RWPE1 (cell line): ENCODE measurements at regions not wholly inside any gene's neighbourhood (a gene's known extent, or its start where the extent isn't known, plus 50 kb on each side); places are given as distances from the start of the nearest gene placed in this dataset.

Source experiments
- CTCF ChIA-PET: fragments of 350-600 bp; sonication (Branson Sonifier 250); formaldehyde crosslinking; extraction: SDS; loops from one replicate; lab custom pipeline; 2021; lab: Yijun Ruan, JAX
- POLR2A ChIA-PET: fragments of 400-600 bp; formaldehyde crosslinking; extraction: SDS; loops from one replicate; lab custom pipeline; 2020; ENCODE audit warnings: antibody characterized with exemption; ENCODE audit not compliant: low non-redundant PET; lab: Yijun Ruan, JAX
- DNase-seq: peaks from one replicate; pipeline ENCODE4 v3.0.0; 2012; ENCODE audit warnings: low spot score
- H3K27ac ChIP-seq: fragments of 450-650 bp; 2 replicates; pipeline ENCODE4 v1.5.1; 2017
- CTCF ChIP-seq: fragments of 450-650 bp; conservative IDR thresholded peaks from 2 replicates; pipeline ENCODE4 v1.5.1; 2017; ENCODE audit warnings: low read depth, mild to moderate bottlenecking

GRCh38 chr11:70604221-70604620 is 205.9 kb downstream of the CTTN start:
- peak overlapping the region; percentile 64 for H3K27ac ChIP-seq
- ChIA-PET POLR2A (no interaction called here), CTCF (no interaction called here)
- DNase-seq: no peak
- TF ChIP-seq CTCF: no peak

- no peak overlapping the region for H3K27ac ChIP-seq
- TF ChIP-seq CTCF: no peak
- ChIA-PET CTCF (interaction anchor here (0.6 kb wide), 1 partner anchor 154 kb away, joined by 3 read pairs; no protein-coding TSS in a partner anchor), POLR2A (no interaction called here)
- no peak for DNase-seq
Measured at GRCh38 chr11:70604630-70605467, 206.5 kb downstream of the CTTN start.

- no peak for TF ChIP-seq CTCF
- ChIA-PET POLR2A (no interaction called here), CTCF (interaction anchor here (0.6 kb wide), 1 partner anchor 154 kb away, joined by 3 read pairs; no protein-coding TSS in a partner anchor)
Measured at GRCh38 chr11:70605468-70605815, 207.1 kb downstream of the CTTN start.

GRCh38 chr11:70605846-70606245 is 207.5 kb downstream of the CTTN start:
- DNase-seq: no peak
- H3K27ac ChIP-seq: no peak overlapping the region
- POLR2A ChIA-PET: no interaction called here
- no peak for TF ChIP-seq CTCF
- CTCF ChIA-PET: interaction anchor here (0.6 to 0.7 kb wide), 2 partner anchors 39 to 155 kb away, joined by 3 read pairs; no protein-coding TSS in a partner anchor

More at GRCh38 chr11:70605468-70605815, 207.1 kb downstream of the CTTN start:
- no peak overlapping the region for H3K27ac ChIP-seq
- no peak for DNase-seq

GRCh38 chr11:70606248-70606950 is 208.1 kb downstream of the CTTN start:
- ChIA-PET POLR2A (no interaction called here), CTCF (interaction anchor here (0.7 kb wide), 1 partner anchor 39 kb away, joined by 3 read pairs; no protein-coding TSS in a partner anchor)
- DNase-seq: no peak
- H3K27ac ChIP-seq: no peak overlapping the region
- no peak for TF ChIP-seq CTCF

GRCh38 chr11:70606951-70607330 is 208.6 kb downstream of the CTTN start:
- no peak for DNase-seq
- no peak overlapping the region for H3K27ac ChIP-seq
- TF ChIP-seq CTCF: no peak
- POLR2A ChIA-PET: no interaction called here
- CTCF ChIA-PET: no interaction called here
